ENCODE measurements at regions not wholly inside any gene's neighbourhood (a gene's known extent, or its start where the extent isn't known, plus 50 kb on each side); places are given as distances from the start of the nearest gene placed in this dataset.

- Mint-ChIP-seq H3K4me1 (peaks cover 30% of the 10 kb centered on the region), H3K27ac (peak overlapping the region in 2 of 3 experiments; percentile 90 to 95)
Observed at GRCh38 chr20:57922083-57922482, 212.3 kb upstream of the PMEPA1 start.

GRCh38 chr20:57921676-57922075, 211.9 kb upstream of the PMEPA1 start:
- no peak for TF ChIP-seq CTCF (IDR thresholded peaks at IDR 0.05; ENCODE audit: unreplicated experiment in 3 of 3)
- Mint-ChIP-seq H3K4me3 (no peak overlapping the region), H3K27me3 (ENCODE audit: low read depth) (peaks cover 5% of the 10 kb centered on the region), H3K4me1 (peaks cover 32% of the 10 kb centered on the region), H3K9me3 (peaks cover 14% of the 10 kb centered on the region), H3K36me3 (ENCODE audit: low read depth) (no peaks in the 10 kb centered on the region), H3K27ac (peak overlapping the region in 2 of 3 experiments; percentile 90 to 95)

More at GRCh38 chr20:57922083-57922482, 212.3 kb upstream of the PMEPA1 start:
- no peak for TF ChIP-seq CTCF (IDR thresholded peaks at IDR 0.05; ENCODE audit: unreplicated experiment in 3 of 3)
- Mint-ChIP-seq H3K36me3 (ENCODE audit: low read depth) (peaks cover under 1% of the 10 kb centered on the region), H3K4me3 (no peak overlapping the region), H3K9me3 (peaks cover 16% of the 10 kb centered on the region), H3K27me3 (ENCODE audit: low read depth) (peaks cover 5% of the 10 kb centered on the region)

GRCh38 chr20:57920971-57921370, 211.2 kb upstream of the PMEPA1 start:
- peaks cover 9% of the 10 kb centered on the region for H3K9me3 Mint-ChIP-seq
- H3K27ac Mint-ChIP-seq = no peak overlapping the region
- no peaks in the 10 kb centered on the region for H3K36me3 Mint-ChIP-seq (ENCODE audit: low read depth)
- peaks cover 5% of the 10 kb centered on the region for H3K27me3 Mint-ChIP-seq (ENCODE audit: low read depth)
- peaks cover 32% of the 10 kb centered on the region for H3K4me1 Mint-ChIP-seq
- no peak overlapping the region for H3K4me3 Mint-ChIP-seq
- no peak for TF ChIP-seq CTCF (IDR thresholded peaks at IDR 0.05; ENCODE audit: unreplicated experiment in 3 of 3)

- H3K27me3 Mint-ChIP-seq (ENCODE audit: low read depth) = peaks cover 5% of the 10 kb centered on the region
- peaks cover 32% of the 10 kb centered on the region for H3K4me1 Mint-ChIP-seq
- no peak for TF ChIP-seq CTCF (IDR thresholded peaks at IDR 0.05; ENCODE audit: unreplicated experiment in 3 of 3)
- peak overlapping the region; percentile 3 to 75 (median 24) for H3K27ac Mint-ChIP-seq
- peaks cover 5% of the 10 kb centered on the region for H3K9me3 Mint-ChIP-seq
- no peaks in the 10 kb centered on the region for H3K36me3 Mint-ChIP-seq (ENCODE audit: low read depth)
- no peak overlapping the region for H3K4me3 Mint-ChIP-seq
Observed at GRCh38 chr20:57919049-57919448, 209.2 kb upstream of the PMEPA1 start.

- Mint-ChIP-seq H3K4me3 (no peak overlapping the region), H3K27me3 (ENCODE audit: low read depth) (peaks cover 5% of the 10 kb centered on the region), H3K27ac (peak overlapping the region in 2 of 3 experiments; percentile 53 to 54), H3K4me1 (peaks cover 27% of the 10 kb centered on the region), H3K9me3 (peaks cover 5% of the 10 kb centered on the region), H3K36me3 (ENCODE audit: low read depth) (no peaks in the 10 kb centered on the region)
- no peak for TF ChIP-seq CTCF (IDR thresholded peaks at IDR 0.05; ENCODE audit: unreplicated experiment in 3 of 3)
Observed at GRCh38 chr20:57918551-57918950, 208.7 kb upstream of the PMEPA1 start.

- Mint-ChIP-seq H3K4me1 (peaks cover 27% of the 10 kb centered on the region), H3K27ac (peak overlapping the region in 2 of 3 experiments; percentile 23 to 40), H3K27me3 (ENCODE audit: low read depth) (no peaks in the 10 kb centered on the region), H3K36me3 (ENCODE audit: low read depth) (no peaks in the 10 kb centered on the region), H3K4me3 (no peak overlapping the region), H3K9me3 (peaks cover 5% of the 10 kb centered on the region)
- TF ChIP-seq CTCF (IDR thresholded peaks at IDR 0.05; ENCODE audit: unreplicated experiment in 3 of 3) = no peak
Observed at GRCh38 chr20:57914205-57914604, 204.4 kb upstream of the PMEPA1 start.
